H1 (cell line): ENCODE measurements at regions not wholly inside any gene's neighbourhood (a gene's known extent, or its start where the extent isn't known, plus 50 kb on each side); places are given as distances from the start of the nearest gene placed in this dataset.

Experiments used
- CTCF ChIA-PET: fragments of 300-600 bp; sonication (Branson Sonifier 250); formaldehyde crosslinking; loops from one replicate; lab custom pipeline; 2021; ENCODE audit not compliant: partially characterized antibody; lab: Charles Lee
- POLR2A ChIA-PET: fragments of 300-600 bp; sonication (Branson Sonifier 250); formaldehyde crosslinking; loops from one replicate; lab custom pipeline; 2021; ENCODE audit warnings: inconsistent platforms; ENCODE audit not compliant: partially characterized antibody; lab: Charles Lee
- DNase-seq, 2 experiments: peaks; one replicate each; pipeline versions ENCODE4 v3.0.0 to v3.0.0-alpha.2; 2010 to 2022; ENCODE audit warnings: low spot score in 2 of 2, low read depth in 1 of 2, mixed read lengths in 1 of 2
- FAIRE-seq: peaks from 2 replicates; lab custom pipeline; 2011; peaks lifted over from hg19 to GRCh38; lab: Jason Lieb, UNC
- H2AFZ ChIP-seq: 2 replicates; pipeline ENCODE4 v1.8.1; 2012; ENCODE audit warnings: low read length, inconsistent platforms
- H2AK5ac ChIP-seq: 2 replicates; pipeline ENCODE4 v1.6.1; 2013; ENCODE audit warnings: low read depth, low read length
- H2BK120ac ChIP-seq: replicated peaks from 2 replicates; pipeline ENCODE3; 2013; ENCODE audit warnings: low read depth, low read length, inconsistent platforms
- H2BK12ac ChIP-seq: 2 replicates; pipeline ENCODE4 v1.6.1; 2013; ENCODE audit warnings: low read depth, low read length
- H2BK15ac ChIP-seq: 2 replicates; pipeline ENCODE4 v1.6.1; 2013; ENCODE audit warnings: low read length
- H2BK20ac ChIP-seq: 2 replicates; pipeline ENCODE4 v1.6.1; 2013; ENCODE audit warnings: low read length
- H2BK5ac ChIP-seq: 2 replicates; pipeline ENCODE4 v1.6.1; 2013; ENCODE audit warnings: low read depth, low read length
- H3K14ac ChIP-seq: 2 replicates; pipeline ENCODE4 v1.6.1; 2013; ENCODE audit warnings: inconsistent platforms; ENCODE audit not compliant: insufficient read length
- H3K18ac ChIP-seq: 2 replicates; pipeline ENCODE4 v1.6.1; 2013; ENCODE audit warnings: low read length; ENCODE audit errors: extremely low read depth
- H3K23ac ChIP-seq: 2 replicates; pipeline ENCODE4 v1.6.1; 2013; ENCODE audit warnings: inconsistent platforms; ENCODE audit not compliant: insufficient read length
- H3K23me2 ChIP-seq: 2 replicates; pipeline ENCODE4 v1.6.1; 2013; ENCODE audit warnings: low read depth, low read length
- H3K27ac ChIP-seq: 2 replicates; pipeline ENCODE4 v1.6.1; 2011; ENCODE audit warnings: low read depth, low read length, inconsistent platforms
- H3K27me3 ChIP-seq, 4 experiments: replicated peaks in 1 of 4; 1 replicate in 1 of 4; 2 replicates in 3 of 4; pipeline versions ENCODE4 v1.6.1 to v1.8.1; 2011 to 2013; ENCODE audit warnings: low read length in 3 of 4, mild to moderate bottlenecking in 3 of 4, inconsistent platforms in 2 of 4, mixed read lengths in 2 of 4, moderate library complexity in 1 of 4; ENCODE audit not compliant: control insufficient read depth in 3 of 4, insufficient read depth in 3 of 4; ENCODE audit errors: extremely low read depth in 1 of 4
- H3K36me3 ChIP-seq, 4 experiments: 2 replicates each; pipeline versions ENCODE4 v1.6.1 to v1.8.1; 2011 to 2013; ENCODE audit warnings: mild to moderate bottlenecking in 4 of 4, low read length in 3 of 4, moderate library complexity in 2 of 4, control low read depth in 1 of 4, inconsistent platforms in 1 of 4; ENCODE audit not compliant: insufficient read depth in 4 of 4, control insufficient read depth in 2 of 4
- H3K4ac ChIP-seq: replicated peaks from 2 replicates; pipeline ENCODE3; 2013; ENCODE audit warnings: low read length, low read depth, mixed read lengths, inconsistent platforms; ENCODE audit not compliant: insufficient read length
- H3K4me1 ChIP-seq, 4 experiments: replicated peaks in 1 of 4; 1 replicate in 1 of 4; 2 replicates in 3 of 4; pipeline versions ENCODE4 v1.6.1 to v1.8.1; 2011 to 2013; ENCODE audit warnings: low read length in 3 of 4, inconsistent platforms in 2 of 4, mixed read lengths in 1 of 4; ENCODE audit not compliant: insufficient read depth in 4 of 4, control insufficient read depth in 3 of 4
- H3K4me2 ChIP-seq, 2 experiments: 2 replicates each; pipeline versions ENCODE4 v1.6.1 to v1.8.1; 2011 to 2013; ENCODE audit warnings: low read depth in 2 of 2, low read length in 2 of 2, control low read depth in 1 of 2, inconsistent platforms in 1 of 2, mild to moderate bottlenecking in 1 of 2; ENCODE audit not compliant: insufficient read depth in 1 of 2
- H3K4me3 ChIP-seq, 4 experiments: fragments of 200-600, 300-600 bp in 1 of 4; sonication (generic), shearing (Covaris generic), sonication (Bioruptor Twin) in 1 of 4; 2 replicates each; pipeline versions ENCODE4 v1.5.1 to v1.8.1; 2011 to 2016; ENCODE audit warnings: low read length in 4 of 4, low read depth in 3 of 4, control low read depth in 2 of 4, inconsistent platforms in 2 of 4, mild to moderate bottlenecking in 2 of 4, mixed read lengths in 1 of 4, moderate library complexity in 1 of 4; ENCODE audit not compliant: insufficient read depth in 2 of 4; ENCODE audit errors: extremely low read depth in 1 of 4
- H3K56ac ChIP-seq: replicated peaks from 2 replicates; pipeline ENCODE3; 2013; ENCODE audit warnings: low read depth, mild to moderate bottlenecking, mixed read lengths, low read length, inconsistent platforms; ENCODE audit not compliant: insufficient read length
- H3K79me1 ChIP-seq: 2 replicates; pipeline ENCODE4 v1.6.1; 2013; ENCODE audit warnings: low read depth, low read length, control low read depth
- H3K79me2 ChIP-seq, 2 experiments: 2 replicates each; pipeline versions ENCODE4 v1.6.1 to v1.8.1; 2012 to 2013; ENCODE audit warnings: low read length in 2 of 2, mild to moderate bottlenecking in 2 of 2, inconsistent platforms in 1 of 2; ENCODE audit not compliant: insufficient read depth in 2 of 2, control insufficient read depth in 1 of 2
- H3K9ac ChIP-seq, 4 experiments: replicated peaks in 1 of 4; 1 replicate in 1 of 4; 2 replicates in 3 of 4; pipeline versions ENCODE4 v1.6.1 to v1.8.1; 2011 to 2013; ENCODE audit warnings: low read depth in 3 of 4, low read length in 3 of 4, control low read depth in 2 of 4, mild to moderate bottlenecking in 2 of 4, moderate library complexity in 2 of 4, inconsistent platforms in 1 of 4; ENCODE audit errors: extremely low read depth in 1 of 4
- H3K9me3 ChIP-seq, 2 experiments: 2 replicates each; pipeline versions ENCODE4 v1.6.1 to v1.8.1; 2012 to 2013; ENCODE audit warnings: mild to moderate bottlenecking in 2 of 2, moderate library complexity in 2 of 2, control low read depth in 1 of 2, inconsistent platforms in 1 of 2, low read depth in 1 of 2, low read length in 1 of 2, mixed read lengths in 1 of 2; ENCODE audit not compliant: insufficient read depth in 2 of 2
- H4K20me1 ChIP-seq, 2 experiments: replicated peaks in 1 of 2; 2 replicates each; pipeline versions ENCODE3 to v1.8.1; 2011 to 2013; ENCODE audit warnings: inconsistent platforms in 2 of 2, low read length in 2 of 2, mild to moderate bottlenecking in 1 of 2; ENCODE audit not compliant: insufficient read depth in 2 of 2, control insufficient read depth in 1 of 2
- H4K5ac ChIP-seq: 2 replicates; pipeline ENCODE4 v1.6.1; 2013; ENCODE audit warnings: low read length, low read depth, mixed read lengths, inconsistent platforms; ENCODE audit not compliant: insufficient read length
- H4K8ac ChIP-seq: 2 replicates; pipeline ENCODE4 v1.8.0; 2013; ENCODE audit warnings: mild to moderate bottlenecking, moderate library complexity, low read length, inconsistent platforms; ENCODE audit not compliant: insufficient read depth; ENCODE audit errors: extremely low read depth
- H4K91ac ChIP-seq: replicated peaks from 2 replicates; pipeline ENCODE3; 2013; ENCODE audit warnings: low read length, mixed read lengths, inconsistent platforms; ENCODE audit not compliant: insufficient read length
- BACH1 ChIP-seq: IDR thresholded peaks from 2 replicates; pipeline ENCODE4 v1.6.1; 2012; ENCODE audit warnings: low read length, improper control_type of control experiment
- BCL11A ChIP-seq, 2 experiments: IDR thresholded peaks; one replicate each; pipeline ENCODE4 v1.6.1; 2011; ENCODE audit warnings: low read depth in 2 of 2, low read length in 2 of 2, mild to moderate bottlenecking in 2 of 2
- CEBPB ChIP-seq: IDR thresholded peaks from 2 replicates; pipeline ENCODE4 v1.6.1; 2012; ENCODE audit warnings: low read depth, low read length
- CHD2 ChIP-seq: IDR thresholded peaks from 2 replicates; pipeline ENCODE4 v1.6.1; 2012; ENCODE audit warnings: low read length, improper control_type of control experiment
- CTBP2 ChIP-seq: IDR thresholded peaks from 2 replicates; pipeline ENCODE4 v1.7.0; 2011; ENCODE audit warnings: borderline replicate concordance, mild to moderate bottlenecking, moderate library complexity, mixed read lengths, low read length; ENCODE audit not compliant: insufficient read depth, insufficient read length
- EGR1 ChIP-seq: IDR thresholded peaks from 2 replicates; pipeline ENCODE4 v1.6.1; 2011; ENCODE audit warnings: low read depth, low read length, borderline replicate concordance
- KDM5A ChIP-seq: fragments of 200-600 bp; IDR thresholded peaks from 2 replicates; pipeline ENCODE4 v1.7.1; 2012; ENCODE audit warnings: mild to moderate bottlenecking, low read length, inconsistent platforms, mixed read lengths
- POLR2AphosphoS5 ChIP-seq: IDR thresholded peaks from 2 replicates; pipeline ENCODE4 v1.6.1; 2011; ENCODE audit warnings: low read depth, low read length
- RAD21 ChIP-seq, 2 experiments: IDR thresholded peaks in 1 of 2; conservative IDR thresholded peaks in 1 of 2; 2 replicates each; pipeline ENCODE4 v1.6.1; 2011; ENCODE audit warnings: low read depth in 2 of 2, low read length in 2 of 2, improper control_type of control experiment in 1 of 2, inconsistent platforms in 1 of 2, mild to moderate bottlenecking in 1 of 2, moderate library complexity in 1 of 2
- RXRA ChIP-seq: IDR thresholded peaks from 2 replicates; pipeline ENCODE4 v1.6.1; 2011; ENCODE audit warnings: low read depth, mild to moderate bottlenecking, low read length, moderate library complexity; ENCODE audit not compliant: insufficient read depth
- SAP30 ChIP-seq: fragments of 300-600 bp; sonication (generic); IDR thresholded peaks from 2 replicates; pipeline ENCODE4 v1.7.1; 2012; ENCODE audit warnings: low read length, moderate library complexity, mild to moderate bottlenecking, inconsistent platforms; ENCODE audit not compliant: insufficient read depth, insufficient replicate concordance
- SP4 ChIP-seq: IDR thresholded peaks from 2 replicates; pipeline ENCODE4 v1.6.1; 2012; ENCODE audit warnings: low read length, inconsistent platforms
- TAF7 ChIP-seq: optimal IDR thresholded peaks from 2 replicates; pipeline ENCODE3; 2011; ENCODE audit warnings: low read depth, mild to moderate bottlenecking, inconsistent platforms, low read length, moderate library complexity, borderline replicate concordance

GRCh38 chr4:115396034-115396433 lies 282.6 kb upstream of the NDST4 start:
- Histone ChIP-seq H3K4ac (no peak overlapping the region), H2BK20ac (no peak overlapping the region), H3K23me2 (no peaks in the 10 kb centered on the region), H4K91ac (no peak overlapping the region), H3K27me3 (no peaks in the 10 kb centered on the region), H3K18ac (no peak overlapping the region), H3K27ac (no peak overlapping the region), H2BK120ac (no peak overlapping the region), H4K5ac (no peak overlapping the region), H2BK5ac (no peak overlapping the region), H2BK12ac (no peak overlapping the region), H3K9me3 (no peaks in the 10 kb centered on the region), H3K4me1 (no peaks in the 10 kb centered on the region), H2BK15ac (no peak overlapping the region), H2AFZ (no peak overlapping the region), H4K20me1 (no peaks in the 10 kb centered on the region), H3K56ac (no peak overlapping the region), H2AK5ac (no peak overlapping the region), H3K14ac (no peak overlapping the region), H3K23ac (no peak overlapping the region), H3K4me3 (no peak overlapping the region), H3K9ac (no peak overlapping the region), H3K79me2 (no peaks in the 10 kb centered on the region), H3K79me1 (no peaks in the 10 kb centered on the region), H3K4me2 (no peak overlapping the region), H3K36me3 (no peaks in the 10 kb centered on the region), H4K8ac (no peak overlapping the region)
- CTCF ChIA-PET, result no interaction called here
- no peak for DNase-seq
- FAIRE-seq, result no peak
- TF ChIP-seq TAF7 (no peak), CTBP2 (no peak), CEBPB (no peak), BACH1 (no peak), RAD21 (IDR thresholded peaks at IDR 0.05 in 1 of 2, conservative IDR thresholded peaks at IDR 0.05 in 1 of 2; ENCODE audit: low read depth in 2 of 2, low read length in 2 of 2) (no peak), SAP30 (no peak), BCL11A (IDR thresholded peaks at IDR 0.05; ENCODE audit: low read depth in 2 of 2, low read length in 2 of 2) (no peak), POLR2AphosphoS5 (no peak), KDM5A (no peak), EGR1 (no peak), SP4 (no peak), CHD2 (no peak), RXRA (no peak)
- POLR2A ChIA-PET, result no interaction called here
